Upper lobe of left lung (tissue), 6 donors: ENCODE measurements at regions not wholly inside any gene's neighbourhood (a gene's known extent, or its start where the extent isn't known, plus 50 kb on each side); places are given as distances from the start of the nearest gene placed in this dataset.

ENCODE experiments used
- ATAC-seq, 2 donors: fragments of 200-7000 bp; cut with Tn5 transposase; one replicate each; pipeline ENCODE4 v1.9.1; 2022; ENCODE audit warnings: mild to moderate bottlenecking in 2 of 2, moderate library complexity in 2 of 2; ENCODE audit not compliant: low FRiP score in 2 of 2
- DNase-seq, 2 donors: peaks; one replicate each; pipeline ENCODE4 v3.0.0-alpha.2; 2019 to 2020
- H3K27ac ChIP-seq, 4 donors: fragments of 200-600 bp; sonication (generic); one replicate each; pipeline ENCODE4 v1.5.1; 2016 to 2019
- H3K27me3 ChIP-seq, 4 donors: fragments of 200-600 bp; sonication (generic); one replicate each; pipeline ENCODE4 v1.5.1; 2017 to 2019
- H3K36me3 ChIP-seq, 4 donors: fragments of 200-600 bp; sonication (generic); one replicate each; pipeline ENCODE4 v1.5.1; 2016 to 2019
- H3K4me1 ChIP-seq, 4 donors: fragments of 200-600 bp; sonication (generic); one replicate each; pipeline ENCODE4 v1.5.1; 2018 to 2019
- H3K4me3 ChIP-seq, 4 donors: fragments of 200-600 bp; sonication (generic); one replicate each; pipeline ENCODE4 v1.5.1; 2017 to 2019; ENCODE audit warnings: mild to moderate bottlenecking in 2 of 4, moderate library complexity in 1 of 4
- H3K9me3 ChIP-seq, 4 donors: fragments of 200-600 bp; sonication (generic); one replicate each; pipeline ENCODE4 v1.5.1; 2018 to 2019
- EP300 ChIP-seq, 4 donors: sonication (generic); formaldehyde crosslinking; IDR thresholded peaks; one replicate each; pipeline ENCODE4 v1.5.1; 2017; ENCODE audit warnings: antibody characterized with exemption in 4 of 4, control low read depth in 2 of 4
- POLR2A ChIP-seq, 4 donors: fragments of 450-650 bp; IDR thresholded peaks; one replicate each; pipeline ENCODE4 v1.5.1; 2016 to 2017; ENCODE audit warnings: antibody characterized with exemption in 4 of 4, mild to moderate bottlenecking in 2 of 4
- POLR2AphosphoS5 ChIP-seq, 2 donors: sonication (generic); formaldehyde crosslinking; IDR thresholded peaks; one replicate each; pipeline ENCODE4 v1.5.1; 2017; ENCODE audit warnings: antibody characterized with exemption in 2 of 2
- WGBS, 2 donors: methylation state at CpG; one replicate each; pipeline ENCODE4 v1.1.5; 2017 to 2018; 5-methylcytosine and 5-hydroxymethylcytosine counted together
- TF ChIP-seq, protein P1 (sequence below), 6 experiments: fragments of 450-650 bp in 4 of 6; fragments of 200-600 bp in 2 of 6; sonication (generic) in 2 of 6; IDR thresholded peaks; one replicate each; pipeline ENCODE4 v1.5.1; 2016 to 2019; ENCODE audit warnings: antibody characterized with exemption in 6 of 6
- donor health status: DM: no; HTN: no; CAD: no; lungs with moderate emphysema.
- donor health status: DM: no; HTN: yes; CAD: no; lungs with severe emphysema.

DNA sequence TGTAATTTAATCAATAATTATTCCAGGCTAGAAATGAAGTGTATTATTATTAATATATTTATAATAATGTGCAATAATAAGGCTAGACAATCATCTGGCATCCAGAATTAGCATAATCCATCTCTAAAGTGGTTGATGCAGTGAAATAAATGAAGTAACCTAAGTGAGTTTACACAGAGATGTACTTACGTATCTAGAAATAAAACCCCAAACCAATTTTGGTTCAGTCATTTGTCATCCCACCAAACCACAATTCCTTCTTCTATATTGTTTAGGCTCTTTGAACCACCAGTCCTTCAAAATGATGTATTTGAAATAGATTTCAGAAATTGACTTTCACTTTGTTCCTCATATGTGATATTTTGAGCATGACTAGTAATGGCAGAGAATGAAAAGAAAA, 247.6 kb upstream of the MIR17HG start:
- Histone ChIP-seq H3K9me3 (no peaks in the 10 kb centered on the region), H3K4me1 (no peaks in the 10 kb centered on the region), H3K27ac (no peak overlapping the region), H3K36me3 (no peaks in the 10 kb centered on the region), H3K27me3 (no peaks in the 10 kb centered on the region), H3K4me3 (no peak overlapping the region)
- WGBS, 2 donors, result 79 to 93% methylated on average over 1 of the region's 1 CpG
- no peak for TF ChIP-seq EP300 (IDR thresholded peaks at IDR 0.05)
- TF ChIP-seq, protein P1, sequence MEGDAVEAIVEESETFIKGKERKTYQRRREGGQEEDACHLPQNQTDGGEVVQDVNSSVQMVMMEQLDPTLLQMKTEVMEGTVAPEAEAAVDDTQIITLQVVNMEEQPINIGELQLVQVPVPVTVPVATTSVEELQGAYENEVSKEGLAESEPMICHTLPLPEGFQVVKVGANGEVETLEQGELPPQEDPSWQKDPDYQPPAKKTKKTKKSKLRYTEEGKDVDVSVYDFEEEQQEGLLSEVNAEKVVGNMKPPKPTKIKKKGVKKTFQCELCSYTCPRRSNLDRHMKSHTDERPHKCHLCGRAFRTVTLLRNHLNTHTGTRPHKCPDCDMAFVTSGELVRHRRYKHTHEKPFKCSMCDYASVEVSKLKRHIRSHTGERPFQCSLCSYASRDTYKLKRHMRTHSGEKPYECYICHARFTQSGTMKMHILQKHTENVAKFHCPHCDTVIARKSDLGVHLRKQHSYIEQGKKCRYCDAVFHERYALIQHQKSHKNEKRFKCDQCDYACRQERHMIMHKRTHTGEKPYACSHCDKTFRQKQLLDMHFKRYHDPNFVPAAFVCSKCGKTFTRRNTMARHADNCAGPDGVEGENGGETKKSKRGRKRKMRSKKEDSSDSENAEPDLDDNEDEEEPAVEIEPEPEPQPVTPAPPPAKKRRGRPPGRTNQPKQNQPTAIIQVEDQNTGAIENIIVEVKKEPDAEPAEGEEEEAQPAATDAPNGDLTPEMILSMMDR (IDR thresholded peaks at IDR 0.05), result no peak
- no peak for TF ChIP-seq POLR2A (IDR thresholded peaks at IDR 0.05)
- no peak for TF ChIP-seq POLR2AphosphoS5 (IDR thresholded peaks at IDR 0.05)
- no peak for DNase-seq
- no peak for ATAC-seq

DNA sequence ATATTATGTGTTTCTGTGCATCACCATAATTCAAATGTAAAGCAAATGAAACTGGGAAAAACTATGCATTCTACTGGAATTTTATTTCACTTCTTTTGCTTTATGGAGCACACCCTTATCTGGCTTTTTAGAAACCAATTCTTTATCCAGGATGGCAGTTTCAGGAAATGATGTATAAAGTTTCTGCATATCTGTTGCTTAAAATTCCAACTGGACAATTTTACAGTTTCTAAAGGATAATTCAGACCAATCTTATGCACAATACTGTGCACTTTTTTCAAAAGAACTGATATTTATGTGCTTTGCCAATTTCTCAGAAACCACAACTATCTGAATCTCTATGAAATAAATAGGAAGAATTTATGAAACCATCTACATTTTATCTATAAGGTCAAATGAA, 246.5 kb upstream of the MIR17HG start:
- no peak for TF ChIP-seq POLR2AphosphoS5 (IDR thresholded peaks at IDR 0.05)
- TF ChIP-seq, protein P1 (IDR thresholded peaks at IDR 0.05), result no peak
- no peak for TF ChIP-seq EP300 (IDR thresholded peaks at IDR 0.05)
- no peak for DNase-seq
- H3K4me1 ChIP-seq, result no peaks in the 10 kb centered on the region

DNA sequence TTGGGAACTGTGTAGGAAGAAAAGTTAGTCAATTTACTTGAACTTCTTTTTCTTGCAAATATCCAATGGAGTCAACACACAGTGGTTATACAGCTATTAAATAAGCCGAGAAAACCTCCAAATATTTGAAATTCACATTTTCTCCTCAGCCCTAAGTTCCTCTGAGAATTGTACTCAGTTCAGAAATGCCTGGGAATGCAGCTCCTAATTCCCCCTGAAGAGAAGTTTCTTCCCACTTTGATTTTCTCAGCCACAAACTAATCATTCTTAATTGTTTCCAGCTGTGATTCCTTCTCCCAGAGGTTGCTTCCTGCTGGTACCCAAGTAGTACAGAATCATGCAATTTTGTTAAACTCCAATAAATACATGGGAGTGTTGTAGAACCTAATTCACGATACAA, 246.1 kb upstream of the MIR17HG start:
- no peak for DNase-seq
- no peak for ATAC-seq
- 75 to 76% methylated on average over 2 of the region's 2 CpGs for WGBS, 2 donors
- H3K27ac ChIP-seq, result no peak overlapping the region
- H3K36me3 ChIP-seq, result no peaks in the 10 kb centered on the region
- TF ChIP-seq EP300 (IDR thresholded peaks at IDR 0.05), result no peak
- TF ChIP-seq POLR2A (IDR thresholded peaks at IDR 0.05), result no peak
- no peak for TF ChIP-seq POLR2AphosphoS5 (IDR thresholded peaks at IDR 0.05)
- TF ChIP-seq, protein P1 (IDR thresholded peaks at IDR 0.05), result no peak
- H3K27me3 ChIP-seq, result no peaks in the 10 kb centered on the region
- H3K4me1 ChIP-seq, result no peaks in the 10 kb centered on the region
- H3K4me3 ChIP-seq, result no peak overlapping the region
- H3K9me3 ChIP-seq, result no peaks in the 10 kb centered on the region

More for the DNA sequence above, 246.5 kb upstream of the MIR17HG start:
- no peak for ATAC-seq
- Histone ChIP-seq H3K27me3 (no peaks in the 10 kb centered on the region), H3K27ac (no peak overlapping the region), H3K9me3 (no peaks in the 10 kb centered on the region), H3K4me3 (no peak overlapping the region), H3K36me3 (no peaks in the 10 kb centered on the region)

DNA sequence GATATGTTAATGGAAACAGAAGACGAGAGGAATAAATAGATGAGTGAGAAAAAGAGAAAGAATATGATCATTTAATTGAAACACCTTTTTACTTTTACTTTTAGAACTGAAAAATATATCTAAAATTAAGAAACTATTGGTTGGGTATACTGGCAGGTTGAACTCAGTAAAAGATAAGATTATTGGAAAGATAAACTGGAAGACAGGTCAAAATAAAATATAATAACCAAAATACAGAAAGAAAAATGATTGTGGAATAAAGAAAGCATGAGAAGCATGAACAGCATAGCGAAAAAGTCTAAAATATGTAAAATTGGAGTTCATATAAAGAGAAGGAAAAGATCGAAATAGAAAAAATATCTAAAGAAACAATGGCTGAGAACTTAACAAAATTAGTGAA, 242.2 kb upstream of the MIR17HG start:
- no peaks in the 10 kb centered on the region for H3K36me3 ChIP-seq
- ATAC-seq (no peak), DNase-seq (no peak)
- no peak overlapping the region for H3K27ac ChIP-seq
- H3K27me3 ChIP-seq, result no peaks in the 10 kb centered on the region
- TF ChIP-seq, protein P1 (IDR thresholded peaks at IDR 0.05), result no peak
- TF ChIP-seq POLR2A (IDR thresholded peaks at IDR 0.05) (no peak), EP300 (IDR thresholded peaks at IDR 0.05) (no peak), POLR2AphosphoS5 (IDR thresholded peaks at IDR 0.05) (no peak)
- WGBS, 2 donors, result 92 to 95% methylated on average over 3 of the region's 3 CpGs
- H3K9me3 ChIP-seq, result no peaks in the 10 kb centered on the region
- H3K4me1 ChIP-seq, result no peaks in the 10 kb centered on the region
- H3K4me3 ChIP-seq, result no peak overlapping the region

DNA sequence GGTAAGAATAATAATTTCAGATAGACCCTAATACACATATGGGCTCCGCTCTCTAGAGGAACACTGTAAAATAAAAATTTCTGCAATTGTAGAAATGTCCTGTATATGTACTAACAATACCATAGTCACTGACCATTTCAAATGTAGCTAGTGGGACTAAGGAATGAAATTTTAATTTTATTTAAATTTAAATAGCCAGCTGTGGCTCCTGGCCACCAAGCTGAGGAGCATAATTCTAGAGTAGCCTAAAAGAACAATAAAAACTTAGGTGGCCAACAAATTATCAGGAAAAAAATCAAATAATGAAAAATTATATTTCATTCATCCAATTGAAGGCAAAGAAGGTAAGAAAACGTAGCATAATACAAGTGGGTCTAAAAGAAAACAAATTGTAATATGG, 240.9 kb upstream of the MIR17HG start:
- Histone ChIP-seq H3K27me3 (no peaks in the 10 kb centered on the region), H3K9me3 (no peaks in the 10 kb centered on the region), H3K4me3 (no peak overlapping the region), H3K27ac (no peak overlapping the region), H3K36me3 (no peaks in the 10 kb centered on the region), H3K4me1 (no peaks in the 10 kb centered on the region)
- ATAC-seq, result no peak
- TF ChIP-seq POLR2AphosphoS5 (IDR thresholded peaks at IDR 0.05), result no peak
- TF ChIP-seq POLR2A (IDR thresholded peaks at IDR 0.05), result no peak
- no peak for TF ChIP-seq EP300 (IDR thresholded peaks at IDR 0.05)
- TF ChIP-seq, protein P1 (IDR thresholded peaks at IDR 0.05), result no peak
- WGBS, 2 donors, result 88% methylated on average over 2 of the region's 2 CpGs
- no peak for DNase-seq
